ENCODE measurements at regions not wholly inside any gene's neighbourhood (a gene's known extent, or its start where the extent isn't known, plus 50 kb on each side); places are given as distances from the start of the nearest gene placed in this dataset.

DNA sequence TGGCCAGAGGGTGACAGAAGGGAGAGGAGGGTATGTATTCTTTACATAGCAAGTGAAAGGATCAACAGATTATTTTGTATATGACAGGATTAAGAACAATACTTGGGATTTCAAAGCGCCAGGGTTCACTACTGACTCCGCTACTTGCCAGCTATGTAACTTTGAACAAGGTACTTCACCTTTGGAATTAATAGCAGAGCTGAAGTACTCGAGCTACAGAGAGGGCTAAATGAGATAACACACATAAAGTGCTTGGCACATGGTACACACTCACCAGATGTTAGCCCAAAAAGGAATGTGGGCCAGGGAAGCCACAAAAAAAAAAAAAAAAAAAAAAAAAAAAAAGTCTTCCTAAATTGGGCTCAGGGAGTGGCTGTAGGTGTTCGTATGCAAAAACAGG, 408.4 kb downstream of the BUD13 start:
- no TSS peak for BruUV-seq (replicated peaks)
- CTCF ChIA-PET, result no interaction called here

DNA sequence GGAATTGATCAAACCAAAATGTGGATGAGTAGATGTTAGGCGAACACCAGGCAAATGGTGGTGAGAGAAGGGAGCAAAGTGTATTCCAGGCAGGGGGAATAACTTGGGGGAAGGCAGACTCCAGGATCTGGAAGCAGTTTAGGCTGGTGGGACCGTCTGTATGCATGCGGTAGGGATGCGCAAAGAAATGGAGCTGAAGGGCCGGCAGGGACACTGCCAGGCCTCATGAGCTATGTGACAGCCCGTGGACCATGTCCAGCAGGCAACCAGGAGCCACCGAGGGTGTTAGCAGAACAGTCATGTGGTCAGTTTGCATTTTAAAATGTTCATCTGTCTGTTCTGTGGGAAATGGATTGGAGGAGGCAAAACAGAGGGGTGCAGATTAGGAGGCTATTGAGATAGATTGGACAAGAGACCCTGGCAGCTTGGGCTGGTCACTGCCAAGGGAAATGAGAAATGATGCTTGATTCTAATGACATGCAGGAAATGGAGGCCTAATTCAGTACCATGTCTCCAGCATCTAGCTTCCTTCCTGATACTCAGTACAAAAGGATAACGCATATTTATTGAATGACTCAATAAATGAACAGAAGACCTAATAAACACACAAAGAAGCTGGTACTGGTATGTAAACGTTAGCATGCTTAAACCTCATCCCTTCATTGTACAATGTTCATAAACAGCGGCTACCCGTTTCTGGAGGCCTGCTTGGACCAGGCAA, 412.4 kb downstream of the BUD13 start:
- Histone ChIP-seq H3K4me1 (no peaks in the 10 kb centered on the region), H3K9me3 (peaks cover 7% of the 10 kb centered on the region; the same call in 1 of the 2 replicates), H3K27me3 (replicated peaks; ENCODE audit: control insufficient read depth, insufficient read depth, low read length) (no peaks in the 10 kb centered on the region), H3K4me3 (ENCODE audit: low read depth, low read length) (no peak overlapping the region), H3K36me3 (ENCODE audit: control insufficient read depth, insufficient read depth, low read length) (no peaks in the 10 kb centered on the region)
- Mint-ChIP-seq H3K4me1 (ENCODE audit: low read depth, unreplicated experiment) (no peaks in the 10 kb centered on the region), H3K27me3 (ENCODE audit: insufficient read depth, unreplicated experiment) (no peaks in the 10 kb centered on the region), H3K27ac (ENCODE audit: unreplicated experiment) (no peak overlapping the region), H3K9me3 (ENCODE audit: unreplicated experiment) (peaks cover 9% of the 10 kb centered on the region), H3K36me3 (ENCODE audit: insufficient read depth, unreplicated experiment) (no peaks in the 10 kb centered on the region), H3K4me3 (ENCODE audit: unreplicated experiment) (no peak overlapping the region)
- ChIA-PET CTCF (no interaction called here), POLR2A (no interaction called here)
- intact Hi-C loops (cut with micrococcal nuclease; ENCODE audit: unreplicated experiment), result no loop called here
- BruUV-seq (replicated peaks), result no TSS peak
- TF ChIP-seq, protein P1, sequence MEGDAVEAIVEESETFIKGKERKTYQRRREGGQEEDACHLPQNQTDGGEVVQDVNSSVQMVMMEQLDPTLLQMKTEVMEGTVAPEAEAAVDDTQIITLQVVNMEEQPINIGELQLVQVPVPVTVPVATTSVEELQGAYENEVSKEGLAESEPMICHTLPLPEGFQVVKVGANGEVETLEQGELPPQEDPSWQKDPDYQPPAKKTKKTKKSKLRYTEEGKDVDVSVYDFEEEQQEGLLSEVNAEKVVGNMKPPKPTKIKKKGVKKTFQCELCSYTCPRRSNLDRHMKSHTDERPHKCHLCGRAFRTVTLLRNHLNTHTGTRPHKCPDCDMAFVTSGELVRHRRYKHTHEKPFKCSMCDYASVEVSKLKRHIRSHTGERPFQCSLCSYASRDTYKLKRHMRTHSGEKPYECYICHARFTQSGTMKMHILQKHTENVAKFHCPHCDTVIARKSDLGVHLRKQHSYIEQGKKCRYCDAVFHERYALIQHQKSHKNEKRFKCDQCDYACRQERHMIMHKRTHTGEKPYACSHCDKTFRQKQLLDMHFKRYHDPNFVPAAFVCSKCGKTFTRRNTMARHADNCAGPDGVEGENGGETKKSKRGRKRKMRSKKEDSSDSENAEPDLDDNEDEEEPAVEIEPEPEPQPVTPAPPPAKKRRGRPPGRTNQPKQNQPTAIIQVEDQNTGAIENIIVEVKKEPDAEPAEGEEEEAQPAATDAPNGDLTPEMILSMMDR (IDR thresholded peaks at IDR 0.05; ENCODE audit: insufficient read depth in 1 of 2, low read depth in 1 of 2, low read length in 1 of 2, severe bottlenecking in 1 of 2, unreplicated experiment in 1 of 2), result no peak
- no peak for DNase-seq

More for the DNA sequence above, 408.4 kb downstream of the BUD13 start:
- H3K9me3 ChIP-seq, result peaks cover 8% of the 10 kb centered on the region; the same call in 1 of the 2 replicates
- Mint-ChIP-seq H3K4me1 (ENCODE audit: low read depth, unreplicated experiment) (peaks cover 11% of the 10 kb centered on the region), H3K27me3 (ENCODE audit: insufficient read depth, unreplicated experiment) (no peaks in the 10 kb centered on the region), H3K9me3 (ENCODE audit: unreplicated experiment) (peaks cover 9% of the 10 kb centered on the region), H3K4me3 (ENCODE audit: unreplicated experiment) (no peak overlapping the region), H3K27ac (ENCODE audit: unreplicated experiment) (no peak overlapping the region), H3K36me3 (ENCODE audit: insufficient read depth, unreplicated experiment) (no peaks in the 10 kb centered on the region)
- H3K4me3 ChIP-seq (ENCODE audit: low read depth, low read length), result no peak overlapping the region
- no peak for DNase-seq
- peaks cover 13% of the 10 kb centered on the region for H3K4me1 ChIP-seq
- H3K36me3 ChIP-seq (ENCODE audit: control insufficient read depth, insufficient read depth, low read length), result no peaks in the 10 kb centered on the region
- POLR2A ChIA-PET, result no interaction called here
- intact Hi-C loops (cut with micrococcal nuclease; ENCODE audit: unreplicated experiment), result no loop called here
- no peaks in the 10 kb centered on the region for H3K27me3 ChIP-seq (replicated peaks; ENCODE audit: control insufficient read depth, insufficient read depth, low read length)
- TF ChIP-seq, protein P1 (IDR thresholded peaks at IDR 0.05; ENCODE audit: insufficient read depth in 1 of 2, low read depth in 1 of 2, low read length in 1 of 2, severe bottlenecking in 1 of 2, unreplicated experiment in 1 of 2), result no peak

GRCh38 chr11:116357784-116358544, 414.8 kb downstream of the BUD13 start:
- CTCF ChIA-PET, result no interaction called here
- Mint-ChIP-seq H3K4me3 (ENCODE audit: unreplicated experiment) (no peak overlapping the region), H3K4me1 (ENCODE audit: low read depth, unreplicated experiment) (no peaks in the 10 kb centered on the region), H3K9me3 (ENCODE audit: unreplicated experiment) (no peaks in the 10 kb centered on the region), H3K36me3 (ENCODE audit: insufficient read depth, unreplicated experiment) (no peaks in the 10 kb centered on the region), H3K27ac (ENCODE audit: unreplicated experiment) (no peak overlapping the region), H3K27me3 (ENCODE audit: insufficient read depth, unreplicated experiment) (no peaks in the 10 kb centered on the region)
- Histone ChIP-seq H3K4me1 (no peaks in the 10 kb centered on the region), H3K4me3 (ENCODE audit: low read depth, low read length) (no peak overlapping the region), H3K36me3 (ENCODE audit: control insufficient read depth, insufficient read depth, low read length) (no peaks in the 10 kb centered on the region), H3K9me3 (no peaks in the 10 kb centered on the region), H3K27me3 (replicated peaks; ENCODE audit: control insufficient read depth, insufficient read depth, low read length) (no peaks in the 10 kb centered on the region)
- TF ChIP-seq, protein P1 (IDR thresholded peaks at IDR 0.05; ENCODE audit: insufficient read depth in 1 of 2, low read depth in 1 of 2, low read length in 1 of 2, severe bottlenecking in 1 of 2, unreplicated experiment in 1 of 2), result no peak
- BruUV-seq (replicated peaks), result no TSS peak
- POLR2A ChIA-PET, result no interaction called here
- no peak for DNase-seq
- intact Hi-C loops (cut with micrococcal nuclease; ENCODE audit: unreplicated experiment), result no loop called here

Measured in Caco-2 (cell line).